Retinal pigment epithelial cell (primary cell): ENCODE measurements at regions not wholly inside any gene's neighbourhood (a gene's known extent, or its start where the extent isn't known, plus 50 kb on each side); places are given as distances from the start of the nearest gene placed in this dataset.

Source experiments
- DNase-seq: peaks from one replicate; pipeline ENCODE4 v3.0.0-alpha.2; 2010; ENCODE audit warnings: low read depth
- H3K4me3 ChIP-seq: 2 replicates; pipeline ENCODE4 v1.5.1; 2011; ENCODE audit warnings: mild to moderate bottlenecking, low read length, control low read depth, moderate library complexity
- CTCF ChIP-seq: conservative IDR thresholded peaks from 2 replicates; pipeline ENCODE4 v1.5.1; 2011; ENCODE audit warnings: low read depth, low read length, control low read depth, inconsistent platforms

GRCh38 chr7:125606671-125607070, 677.0 kb upstream of the POT1 start:
- no peak for TF ChIP-seq CTCF
- no peak for DNase-seq
- no peak overlapping the region for H3K4me3 ChIP-seq

- no peak overlapping the region for H3K4me3 ChIP-seq
- no peak for TF ChIP-seq CTCF
- DNase-seq, result no peak
Observed at GRCh38 chr7:125605241-125605640, 675.6 kb upstream of the POT1 start.

GRCh38 chr7:125602441-125602840, 672.8 kb upstream of the POT1 start:
- TF ChIP-seq CTCF, result no peak
- H3K4me3 ChIP-seq, result no peak overlapping the region
- DNase-seq, result no peak

GRCh38 chr7:125599387-125599786, 669.8 kb upstream of the POT1 start:
- DNase-seq, result no peak
- no peak for TF ChIP-seq CTCF
- no peak overlapping the region for H3K4me3 ChIP-seq

- no peak for TF ChIP-seq CTCF
- DNase-seq, result no peak
- H3K4me3 ChIP-seq, result no peak overlapping the region
Observed at GRCh38 chr7:125592331-125592730, 662.7 kb upstream of the POT1 start.

GRCh38 chr7:125573126-125573525, 643.5 kb upstream of the POT1 start:
- no peak for TF ChIP-seq CTCF

GRCh38 chr7:125572414-125572813, 642.8 kb upstream of the POT1 start:
- TF ChIP-seq CTCF, result no peak
- H3K4me3 ChIP-seq, result no peak overlapping the region
- no peak for DNase-seq

More at GRCh38 chr7:125573126-125573525, 643.5 kb upstream of the POT1 start:
- H3K4me3 ChIP-seq, result no peak overlapping the region
- DNase-seq, result no peak
